22Rv1 (cell line): ENCODE measurements at regions not wholly inside any gene's neighbourhood (a gene's known extent, or its start where the extent isn't known, plus 50 kb on each side); places are given as distances from the start of the nearest gene placed in this dataset.

Source experiments
- ZFX ChIP-seq: fragments of 450-650 bp; IDR thresholded peaks from 2 replicates; pipeline ENCODE4 v1.6.1; 2017; ENCODE audit warnings: antibody characterized with exemption, borderline replicate concordance
- TF ChIP-seq, protein P1 (sequence below): fragments of 450-650 bp; IDR thresholded peaks from 2 replicates; pipeline ENCODE4 v1.5.1; 2017; ENCODE audit warnings: mild to moderate bottlenecking

DNA sequence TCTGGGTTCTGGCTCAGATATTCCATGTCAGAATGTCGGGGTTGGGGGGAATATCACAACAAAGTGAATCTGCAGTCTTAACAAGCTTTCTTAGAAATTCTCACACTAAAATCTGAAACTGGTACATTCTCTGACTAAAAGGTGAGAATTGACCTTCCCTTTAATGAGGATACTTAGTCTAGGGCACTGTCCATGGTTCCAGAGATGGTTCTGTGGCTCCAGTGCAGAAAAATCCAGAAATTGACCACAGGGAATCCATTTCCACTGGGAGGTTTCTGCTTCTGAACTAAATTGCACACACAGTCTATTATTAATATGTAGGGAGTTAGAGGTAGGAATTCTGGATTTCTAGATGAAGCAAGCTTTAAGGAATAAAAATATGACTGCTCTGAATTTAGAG, 171.6 kb upstream of the OBI1 start:
- TF ChIP-seq, protein P1, sequence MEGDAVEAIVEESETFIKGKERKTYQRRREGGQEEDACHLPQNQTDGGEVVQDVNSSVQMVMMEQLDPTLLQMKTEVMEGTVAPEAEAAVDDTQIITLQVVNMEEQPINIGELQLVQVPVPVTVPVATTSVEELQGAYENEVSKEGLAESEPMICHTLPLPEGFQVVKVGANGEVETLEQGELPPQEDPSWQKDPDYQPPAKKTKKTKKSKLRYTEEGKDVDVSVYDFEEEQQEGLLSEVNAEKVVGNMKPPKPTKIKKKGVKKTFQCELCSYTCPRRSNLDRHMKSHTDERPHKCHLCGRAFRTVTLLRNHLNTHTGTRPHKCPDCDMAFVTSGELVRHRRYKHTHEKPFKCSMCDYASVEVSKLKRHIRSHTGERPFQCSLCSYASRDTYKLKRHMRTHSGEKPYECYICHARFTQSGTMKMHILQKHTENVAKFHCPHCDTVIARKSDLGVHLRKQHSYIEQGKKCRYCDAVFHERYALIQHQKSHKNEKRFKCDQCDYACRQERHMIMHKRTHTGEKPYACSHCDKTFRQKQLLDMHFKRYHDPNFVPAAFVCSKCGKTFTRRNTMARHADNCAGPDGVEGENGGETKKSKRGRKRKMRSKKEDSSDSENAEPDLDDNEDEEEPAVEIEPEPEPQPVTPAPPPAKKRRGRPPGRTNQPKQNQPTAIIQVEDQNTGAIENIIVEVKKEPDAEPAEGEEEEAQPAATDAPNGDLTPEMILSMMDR = no peak
- no peak for TF ChIP-seq ZFX
